GM18505 (cell line): ENCODE measurements at regions not wholly inside any gene's neighbourhood (a gene's known extent, or its start where the extent isn't known, plus 50 kb on each side); places are given as distances from the start of the nearest gene placed in this dataset.
"Not testable (repeated sequence)": the region's sequence is repeated elsewhere in the genome, so short reads cannot be mapped to it uniquely, and the experiment has no call there.

ENCODE experiments used
- ATAC-seq: cut with Tn5 transposase; IDR thresholded peaks from one replicate; pipeline ENCODE4 v1.9.1; 2021; ENCODE audit not compliant: unreplicated experiment
- POLR2A ChIP-seq: IDR thresholded peaks from 4 replicates; pipeline ENCODE4 v1.6.1; 2011; ENCODE audit warnings: borderline replicate concordance; ENCODE audit not compliant: insufficient read depth, insufficient read length; ENCODE audit errors: extremely low read depth

DNA sequence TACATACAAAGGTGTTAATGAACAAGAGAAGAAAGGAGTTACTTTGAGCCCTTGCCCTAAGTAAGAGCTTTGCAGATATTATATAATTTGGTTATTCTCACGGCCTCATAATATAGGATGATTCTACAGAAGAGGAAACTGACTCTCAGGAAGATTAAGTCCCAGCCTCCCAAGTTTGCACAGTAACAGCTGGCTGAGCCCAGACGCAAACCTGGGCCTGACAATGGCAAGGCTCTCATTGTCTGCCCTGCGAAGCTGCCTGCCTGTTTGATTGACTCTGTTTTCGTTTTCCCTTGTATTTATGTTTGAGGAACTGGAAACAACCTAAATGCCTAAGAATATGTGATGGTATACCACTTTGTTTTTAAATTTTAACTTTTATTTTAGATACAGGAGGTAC lies 76.2 kb upstream of the PGBD5 start:
- ATAC-seq: no peak

DNA sequence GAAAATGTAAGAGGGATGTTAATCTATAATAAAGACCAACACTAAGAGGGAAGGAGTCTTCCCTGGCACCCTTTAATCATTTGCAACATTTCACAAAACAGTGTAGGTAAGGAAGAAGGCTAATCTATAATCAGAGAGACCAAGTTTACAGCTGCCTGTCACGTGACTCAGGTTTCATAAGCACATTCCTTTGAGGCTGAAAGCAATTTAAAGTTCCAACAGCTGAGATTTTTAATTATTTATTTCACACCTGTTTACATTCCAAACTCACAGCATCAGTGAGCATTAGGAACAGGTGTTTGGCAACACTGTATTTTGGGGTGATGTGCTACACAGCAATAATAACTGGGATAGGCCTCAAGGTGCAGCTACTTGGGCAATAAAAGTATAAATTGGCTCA lies 75.7 kb upstream of the PGBD5 start:
- no peak for ATAC-seq
- TF ChIP-seq POLR2A: no peak

More for the DNA sequence above, 76.2 kb upstream of the PGBD5 start:
- TF ChIP-seq POLR2A: no peak

DNA sequence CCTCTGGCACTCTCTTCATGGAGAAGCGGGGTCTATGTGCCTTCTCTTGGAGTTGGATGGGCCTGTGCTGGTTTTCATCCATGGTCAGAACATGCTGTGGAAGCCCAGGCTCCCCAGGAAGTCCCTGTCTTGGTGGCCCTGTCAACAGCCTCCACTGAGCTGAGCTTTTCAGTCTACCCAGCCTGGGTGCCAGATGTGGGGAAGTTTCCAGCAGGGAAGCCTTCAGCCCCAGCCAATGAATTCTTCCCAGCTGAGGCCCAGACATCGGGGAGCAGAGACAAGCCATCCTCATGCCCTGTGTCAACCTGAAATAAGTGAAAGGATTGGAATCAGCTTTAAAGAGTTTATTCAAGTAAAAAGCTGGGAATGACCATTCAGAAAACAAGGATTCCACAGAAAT lies 75.1 kb upstream of the PGBD5 start:
- ATAC-seq: no peak
- no peak for TF ChIP-seq POLR2A

DNA sequence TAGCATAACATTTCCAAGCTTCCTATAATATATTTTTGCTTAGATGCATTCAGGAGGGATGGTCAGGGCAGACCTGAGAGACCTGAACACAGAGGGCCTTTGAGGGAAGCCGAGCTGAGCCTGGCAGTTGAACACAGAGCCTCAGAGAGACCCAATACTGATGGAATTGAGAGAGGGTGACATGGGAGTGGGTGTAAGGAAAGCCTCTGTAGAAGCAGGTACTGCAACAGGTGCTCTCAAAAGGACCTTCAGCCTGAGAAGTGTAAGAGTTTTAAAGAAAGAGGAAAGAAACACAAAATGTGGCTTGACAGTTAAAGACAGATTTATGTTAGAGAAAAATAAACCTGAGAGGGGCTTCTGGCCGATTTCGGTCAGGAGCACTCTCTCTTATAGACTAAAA lies 73.9 kb upstream of the PGBD5 start:
- no peak for ATAC-seq
- no peak for TF ChIP-seq POLR2A

DNA sequence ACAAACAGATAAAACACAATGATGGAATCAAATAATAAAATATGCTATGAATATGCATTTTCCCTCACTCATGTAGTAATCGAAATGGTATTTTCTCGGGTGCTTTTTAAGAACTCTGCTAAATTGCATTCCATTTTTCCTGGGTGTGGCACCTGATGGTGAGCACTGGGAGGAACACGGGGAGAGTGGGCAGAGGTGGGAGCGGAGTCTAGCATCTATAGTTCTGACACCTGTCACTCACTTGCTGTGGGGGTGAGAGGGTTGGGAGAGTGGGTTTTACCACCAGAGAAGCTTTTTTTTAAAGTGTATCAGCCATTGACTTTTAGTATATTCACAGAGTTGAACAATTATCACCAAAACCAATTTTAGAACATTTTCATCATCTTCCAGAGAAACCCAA lies 73.4 kb upstream of the PGBD5 start:
- no peak for ATAC-seq
- TF ChIP-seq POLR2A: no peak

DNA sequence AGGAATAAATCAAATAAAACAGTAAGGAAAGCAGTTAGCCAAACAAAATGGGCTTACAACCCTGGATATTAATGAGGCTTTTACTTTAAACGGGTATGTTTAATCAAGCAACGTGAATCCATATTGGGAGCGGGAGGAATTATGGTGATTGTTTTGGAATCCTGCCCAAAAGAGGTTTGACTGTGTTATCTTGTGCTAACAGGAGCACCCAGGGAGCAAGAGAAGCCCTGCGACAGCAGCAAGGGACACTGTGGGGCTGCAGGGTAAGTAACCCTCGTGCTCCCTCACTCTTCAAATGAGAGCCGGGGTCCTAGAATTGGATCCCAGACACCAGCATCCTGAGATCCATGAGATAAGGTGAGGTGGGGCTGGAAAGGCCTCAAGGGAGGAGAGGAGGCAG lies 72.6 kb upstream of the PGBD5 start:
- TF ChIP-seq POLR2A: no peak
- no peak for ATAC-seq

DNA sequence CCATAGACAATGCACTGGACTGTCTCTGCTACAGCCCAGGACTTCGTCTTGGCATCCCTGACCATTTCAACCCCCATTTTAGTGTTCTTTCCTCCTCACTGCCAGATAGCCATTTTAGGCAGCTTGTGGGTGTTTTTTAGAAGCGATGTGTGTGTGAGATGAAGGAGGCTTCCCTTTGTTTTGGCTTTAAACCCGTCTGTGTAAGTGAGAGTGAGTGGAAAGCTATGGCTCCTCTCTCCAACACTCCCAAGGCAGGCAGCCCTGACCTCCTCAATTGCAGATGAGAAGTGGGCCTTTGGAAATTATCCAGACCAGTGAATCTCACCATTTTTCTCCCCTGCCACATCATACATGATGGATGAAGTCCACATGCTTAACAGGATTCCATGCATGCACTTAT lies 70.3 kb upstream of the PGBD5 start:
- no peak for ATAC-seq
- no peak for TF ChIP-seq POLR2A

DNA sequence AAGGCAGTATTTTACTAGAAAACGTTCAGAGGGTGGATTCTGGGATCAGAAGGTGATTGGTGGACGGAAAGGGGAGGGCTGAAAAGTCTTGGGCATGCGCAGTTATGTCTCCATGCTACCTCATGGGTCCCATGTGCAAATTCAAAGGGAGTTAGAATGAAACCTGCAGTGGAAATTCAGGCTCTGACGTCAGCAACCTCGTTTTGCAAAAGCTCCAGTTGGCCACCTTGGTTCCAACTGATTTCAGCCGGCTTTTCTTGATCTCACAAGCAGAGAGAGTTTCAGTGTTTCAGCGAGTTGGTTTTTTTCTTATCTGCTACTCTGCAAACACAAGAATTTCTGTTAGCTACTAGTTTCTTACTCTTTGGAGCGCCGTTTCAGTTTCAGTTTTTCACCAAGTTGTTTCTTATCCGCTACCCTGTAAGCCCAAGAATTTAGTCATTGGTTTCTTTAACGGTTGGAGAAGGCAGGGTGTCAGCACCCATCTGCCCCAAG lies 69.8 kb upstream of the PGBD5 start:
- no peak for ATAC-seq

DNA sequence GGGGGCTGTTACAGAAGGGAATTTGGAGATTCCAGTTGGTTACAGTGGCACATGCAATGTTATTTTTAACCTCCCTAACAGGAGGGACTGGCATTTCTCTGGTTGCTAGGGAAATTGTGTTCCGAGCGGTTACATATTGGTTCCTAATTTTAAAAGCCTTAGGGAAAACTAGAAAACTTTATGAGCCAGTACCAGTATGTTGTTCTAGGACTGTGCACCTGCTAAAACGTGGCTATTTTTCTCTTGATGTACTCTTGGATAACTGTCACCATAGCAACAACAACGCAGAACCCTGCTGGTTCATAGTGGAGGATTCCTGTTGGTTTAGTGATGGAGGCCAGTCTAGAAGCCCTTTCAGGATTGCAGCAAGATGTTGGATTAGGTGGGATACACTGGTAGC lies 68.9 kb upstream of the PGBD5 start:
- TF ChIP-seq POLR2A: no peak
- ATAC-seq: no peak

More for the DNA sequence above, 69.8 kb upstream of the PGBD5 start:
- no peak for TF ChIP-seq POLR2A

DNA sequence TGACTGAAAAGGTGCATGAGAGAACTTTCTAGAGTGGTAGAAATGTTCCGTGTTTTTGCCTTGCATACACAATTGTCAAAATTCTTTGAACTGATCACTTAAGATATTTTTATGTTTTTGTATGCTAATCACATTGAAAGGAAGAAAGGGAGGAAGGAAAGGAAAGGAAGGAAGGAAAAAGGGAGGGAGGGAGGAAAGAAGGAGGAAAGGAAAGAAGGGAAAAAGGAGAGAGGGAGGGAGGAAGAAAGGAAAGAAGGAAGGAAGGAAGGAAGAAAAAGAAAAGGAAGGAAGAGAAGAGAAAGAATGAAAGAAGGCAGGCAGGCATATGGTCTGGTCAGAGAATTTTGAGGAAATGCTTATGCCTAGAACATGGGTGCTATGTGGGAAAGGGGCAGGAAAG lies 68.4 kb upstream of the PGBD5 start:
- ATAC-seq: no peak
- TF ChIP-seq POLR2A: no peak

DNA sequence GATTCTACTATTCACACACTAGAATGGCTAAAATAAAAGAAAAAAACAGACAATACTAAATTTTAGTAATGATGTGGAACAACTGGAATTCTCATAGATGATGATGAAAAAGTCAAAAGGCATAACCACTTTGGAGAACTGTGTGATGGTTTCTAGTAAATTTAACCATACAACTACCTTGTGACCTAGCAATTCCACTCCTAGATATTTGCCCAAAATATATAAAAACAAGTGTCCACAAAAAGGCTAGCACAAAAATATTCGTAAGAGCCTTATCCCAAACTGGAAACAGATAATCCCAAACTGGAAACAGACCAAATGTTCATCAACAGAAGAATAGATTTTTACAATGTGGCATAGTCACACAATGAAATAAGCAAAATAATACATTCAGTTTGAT lies 67.9 kb upstream of the PGBD5 start:
- TF ChIP-seq POLR2A: no peak
- no peak for ATAC-seq

DNA sequence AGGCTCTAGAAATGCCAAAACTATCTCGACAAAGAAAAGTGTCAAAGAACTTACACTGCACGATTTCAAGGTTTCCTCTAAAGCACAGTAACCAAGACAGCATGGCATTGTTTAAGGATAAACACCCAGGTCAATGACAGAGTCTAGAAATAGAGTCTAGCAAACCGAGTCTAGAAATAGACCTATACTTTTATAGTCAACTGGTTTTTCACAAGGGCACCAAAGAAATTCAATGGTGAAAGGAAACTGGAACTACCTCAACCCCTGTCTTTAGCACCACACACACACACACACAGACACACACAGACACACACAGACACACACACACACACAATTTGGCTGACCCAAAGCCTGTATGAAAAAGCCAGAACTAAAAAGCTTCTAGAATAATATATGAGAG lies 67.1 kb upstream of the PGBD5 start:
- ATAC-seq: no peak
- no peak for TF ChIP-seq POLR2A

DNA sequence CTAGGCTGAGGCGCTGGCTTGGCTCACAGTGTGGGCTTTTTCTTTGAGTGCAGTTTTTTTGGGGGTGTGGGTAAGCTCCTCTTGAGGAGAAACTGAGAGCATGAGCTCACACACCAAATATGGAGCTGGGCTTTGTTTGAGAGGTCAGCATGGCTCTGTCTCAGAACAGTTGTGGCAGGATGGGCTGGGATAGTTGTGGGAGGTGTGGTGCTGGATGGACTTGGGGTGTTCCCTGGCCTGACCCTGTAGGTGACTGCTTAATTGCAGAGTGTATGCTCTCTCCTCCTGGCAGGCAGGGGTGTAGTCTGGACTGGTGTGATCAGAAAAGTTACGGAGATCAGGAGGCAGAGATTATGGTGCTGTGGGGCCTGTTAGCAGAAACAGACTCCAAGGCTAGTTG lies 64.3 kb upstream of the PGBD5 start:
- TF ChIP-seq POLR2A: no peak
- ATAC-seq: no peak

DNA sequence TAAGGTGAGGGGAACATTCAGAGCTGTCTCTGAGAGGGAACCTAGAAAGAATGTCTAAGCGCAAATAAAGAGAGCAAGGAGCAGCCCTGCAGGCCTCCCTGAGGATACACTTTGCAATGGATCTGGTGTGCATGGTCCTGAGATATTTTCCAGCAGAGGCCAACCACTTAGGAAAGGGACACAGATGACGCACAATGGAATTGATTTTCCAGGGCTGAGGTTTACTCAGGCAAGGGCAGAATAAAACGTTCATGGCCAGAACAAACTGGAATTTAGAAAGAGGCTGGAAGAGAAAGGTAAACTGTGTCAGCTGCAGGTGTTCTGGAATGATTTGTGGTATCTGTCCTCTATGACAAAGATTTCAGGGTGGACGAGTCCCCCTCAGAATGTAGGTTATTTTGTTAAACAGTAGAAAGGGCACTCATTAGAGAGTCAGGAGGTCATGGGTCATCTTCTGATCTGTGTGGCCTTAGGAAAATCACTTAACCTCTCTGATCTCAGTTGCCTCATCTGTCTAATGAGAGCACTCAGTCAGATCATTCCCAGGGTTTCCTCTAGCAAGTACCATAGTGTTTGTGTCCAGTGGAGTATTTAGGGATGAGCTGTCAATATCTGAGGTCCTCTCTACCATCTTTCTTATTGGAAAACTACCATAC lies 61.8 kb upstream of the PGBD5 start:
- no peak for TF ChIP-seq POLR2A
- no peak for ATAC-seq

DNA sequence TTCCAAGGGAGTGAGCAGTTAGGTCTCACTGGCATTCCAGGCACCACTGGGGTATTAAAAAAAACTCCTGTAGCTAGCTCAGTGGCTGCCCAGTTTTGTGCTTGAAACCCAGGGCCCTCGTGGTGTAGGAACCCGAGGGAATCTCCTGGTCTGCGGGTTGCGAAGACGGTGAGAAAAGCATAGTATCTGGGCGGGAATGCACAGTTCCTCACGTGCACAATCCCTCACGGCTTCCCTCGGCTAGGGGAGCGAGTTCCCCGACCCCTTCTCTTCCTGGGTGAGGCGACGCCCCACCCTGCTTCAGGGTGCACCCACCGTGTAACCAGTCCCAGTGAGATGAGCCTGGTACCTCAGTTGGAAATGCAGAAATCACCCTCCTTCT lies 50.5 kb upstream of the PGBD5 start:
- ATAC-seq: no peak
- TF ChIP-seq POLR2A: no peak

DNA sequence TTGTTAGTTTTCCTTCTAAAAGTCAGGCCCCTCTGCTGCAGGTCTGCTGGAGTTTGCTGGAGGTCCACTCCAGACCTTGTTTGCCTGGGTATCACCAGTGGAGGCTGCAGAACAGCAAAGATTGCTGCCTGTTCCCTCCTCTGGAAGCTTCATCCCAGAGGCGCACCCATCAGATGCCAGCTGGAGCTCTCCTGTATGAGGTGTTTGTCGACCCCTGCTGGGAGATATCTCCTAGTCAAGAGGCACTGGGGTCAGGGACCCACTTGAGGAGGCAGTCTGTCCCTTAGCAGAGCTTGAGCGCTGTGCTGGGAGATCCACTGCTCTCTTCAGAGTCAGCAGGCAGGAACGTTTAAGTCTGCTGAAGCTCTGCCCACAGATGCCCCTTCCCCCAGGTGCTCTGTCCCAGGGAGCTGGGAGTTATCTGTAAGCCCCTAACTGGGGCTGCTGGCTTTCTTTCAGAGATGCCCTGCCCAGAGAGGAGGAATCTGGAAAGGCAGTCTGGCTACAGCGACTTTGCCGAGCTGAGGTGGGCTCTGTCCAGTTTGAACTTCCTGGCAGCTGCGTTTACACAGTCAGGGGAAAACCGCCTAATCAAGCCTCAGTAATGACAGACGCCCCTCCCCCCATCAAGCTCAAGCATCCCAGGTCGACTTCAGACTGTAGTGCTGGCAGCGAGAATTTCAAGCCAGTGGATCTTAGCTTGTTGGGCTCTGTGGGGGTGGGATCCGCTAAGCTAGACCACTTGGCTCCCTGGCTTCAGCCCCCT lies 49.9 kb upstream of the PGBD5 start:
- ATAC-seq: not testable (repeated sequence)
